HFF-Myc (cell line): ENCODE measurements at regions not wholly inside any gene's neighbourhood (a gene's known extent, or its start where the extent isn't known, plus 50 kb on each side); places are given as distances from the start of the nearest gene placed in this dataset.

Experiments
- DNase-seq: peaks from one replicate; pipeline ENCODE4 v3.0.0-alpha.2; 2011; ENCODE audit warnings: low read depth; ENCODE audit errors: extremely low read depth
- H3K4me3 ChIP-seq: replicated peaks from 2 replicates; pipeline ENCODE4 v1.5.1; 2011; ENCODE audit warnings: low read depth, mild to moderate bottlenecking, control low read depth, low read length
- TF ChIP-seq, protein P1 (sequence below): IDR thresholded peaks from 2 replicates; pipeline ENCODE4 v1.5.1; 2012; ENCODE audit warnings: mild to moderate bottlenecking, low read depth, low read length, control low read depth; ENCODE audit errors: missing control alignments

GRCh38 chr18:26778054-26778393 is 87.5 kb downstream of the AQP4 start:
- TF ChIP-seq, protein P1, sequence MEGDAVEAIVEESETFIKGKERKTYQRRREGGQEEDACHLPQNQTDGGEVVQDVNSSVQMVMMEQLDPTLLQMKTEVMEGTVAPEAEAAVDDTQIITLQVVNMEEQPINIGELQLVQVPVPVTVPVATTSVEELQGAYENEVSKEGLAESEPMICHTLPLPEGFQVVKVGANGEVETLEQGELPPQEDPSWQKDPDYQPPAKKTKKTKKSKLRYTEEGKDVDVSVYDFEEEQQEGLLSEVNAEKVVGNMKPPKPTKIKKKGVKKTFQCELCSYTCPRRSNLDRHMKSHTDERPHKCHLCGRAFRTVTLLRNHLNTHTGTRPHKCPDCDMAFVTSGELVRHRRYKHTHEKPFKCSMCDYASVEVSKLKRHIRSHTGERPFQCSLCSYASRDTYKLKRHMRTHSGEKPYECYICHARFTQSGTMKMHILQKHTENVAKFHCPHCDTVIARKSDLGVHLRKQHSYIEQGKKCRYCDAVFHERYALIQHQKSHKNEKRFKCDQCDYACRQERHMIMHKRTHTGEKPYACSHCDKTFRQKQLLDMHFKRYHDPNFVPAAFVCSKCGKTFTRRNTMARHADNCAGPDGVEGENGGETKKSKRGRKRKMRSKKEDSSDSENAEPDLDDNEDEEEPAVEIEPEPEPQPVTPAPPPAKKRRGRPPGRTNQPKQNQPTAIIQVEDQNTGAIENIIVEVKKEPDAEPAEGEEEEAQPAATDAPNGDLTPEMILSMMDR = no peak
- DNase-seq = no peak
- no peak overlapping the region for H3K4me3 ChIP-seq

- TF ChIP-seq, protein P1 = no peak
- no peak overlapping the region for H3K4me3 ChIP-seq
- no peak for DNase-seq
Observed at GRCh38 chr18:26777351-26778053, 88.0 kb downstream of the AQP4 start.

DNA sequence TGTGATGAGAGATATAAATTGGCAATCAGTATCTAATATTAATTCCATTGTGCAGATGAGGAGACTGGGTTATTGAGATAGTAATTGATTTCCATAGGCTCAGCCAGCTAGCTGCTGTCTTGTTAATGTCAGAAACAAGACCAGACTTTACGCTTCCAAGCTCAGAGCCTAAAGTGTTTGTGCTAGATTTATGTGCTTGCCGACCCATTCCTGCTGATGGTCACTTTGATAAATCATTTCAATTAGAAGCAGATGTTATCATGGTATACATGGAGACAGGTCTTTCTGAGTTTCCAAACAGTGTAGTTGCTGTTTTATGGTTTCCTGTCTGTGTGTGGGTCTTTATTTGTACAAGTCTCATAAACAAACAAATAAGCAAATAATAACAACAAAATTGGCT is 92.8 kb downstream of the AQP4 start:
- no peak overlapping the region for H3K4me3 ChIP-seq
- TF ChIP-seq, protein P1 = no peak
- no peak for DNase-seq

- H3K4me3 ChIP-seq = no peak overlapping the region
- DNase-seq = no peak
- TF ChIP-seq, protein P1 = peak; percentile 18
Observed at GRCh38 chr18:26771524-26771923, 94.0 kb downstream of the AQP4 start.

DNA sequence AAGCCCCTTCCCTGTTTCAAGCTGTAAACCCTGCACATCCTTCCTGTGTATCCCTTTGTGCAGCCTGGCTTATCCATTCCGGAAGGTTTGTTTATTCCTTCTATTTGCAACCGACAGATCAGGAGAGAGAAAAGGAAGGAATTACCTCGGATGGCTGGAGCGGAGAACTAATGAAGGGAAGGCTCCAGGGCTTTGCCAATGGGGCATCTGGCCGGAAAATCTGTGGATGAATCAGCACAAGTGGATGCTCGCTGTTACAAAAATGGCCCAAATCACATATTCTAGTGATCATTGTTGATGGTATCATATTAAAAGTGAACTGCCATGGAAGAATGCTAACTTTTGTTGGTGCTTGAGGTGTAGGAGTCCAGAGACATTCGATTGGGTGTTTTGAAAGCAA is 97.1 kb downstream of the AQP4 start:
- H3K4me3 ChIP-seq = no peak overlapping the region
- TF ChIP-seq, protein P1 = no peak
- no peak for DNase-seq

DNA sequence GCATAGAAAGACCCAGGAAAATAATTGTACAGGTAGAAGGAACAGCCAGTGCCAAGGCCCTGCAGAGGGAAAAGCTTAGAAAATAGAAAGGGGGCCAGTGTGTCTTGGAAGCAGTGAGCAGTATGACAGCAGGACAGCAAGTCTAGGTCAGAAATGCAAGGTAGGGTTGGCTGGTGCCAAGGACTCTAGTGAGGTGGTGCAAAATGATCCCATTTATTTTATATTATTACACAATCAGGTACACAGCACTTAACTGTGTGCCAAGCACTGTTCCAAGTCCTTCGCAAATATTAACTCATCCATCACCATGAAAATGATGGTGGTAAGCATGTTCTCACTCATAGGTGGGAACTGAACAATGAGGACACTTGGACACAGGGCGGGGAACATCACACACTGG is 100.0 kb downstream of the AQP4 start:
- no peak for DNase-seq
- TF ChIP-seq, protein P1 = no peak
- H3K4me3 ChIP-seq = no peak overlapping the region

DNA sequence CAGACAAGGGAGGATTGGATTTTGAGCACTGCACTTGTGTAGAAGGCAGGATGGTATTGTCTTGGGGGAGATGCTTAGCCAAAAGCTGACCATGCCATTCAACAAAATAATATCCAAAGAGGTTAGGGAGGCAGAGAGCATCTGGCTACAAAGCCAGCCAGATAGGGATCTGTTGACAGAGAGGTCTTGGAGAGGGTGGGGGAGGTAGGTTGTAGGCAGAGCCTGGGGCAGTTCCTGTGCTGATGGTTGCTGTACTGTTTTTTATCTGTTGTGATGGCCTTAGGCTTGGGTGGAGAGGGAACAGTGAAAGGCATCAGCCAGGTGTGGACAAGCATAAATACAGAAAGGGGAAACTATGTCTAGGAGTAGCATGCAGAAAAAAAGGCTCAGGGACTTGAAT is 100.9 kb downstream of the AQP4 start:
- H3K4me3 ChIP-seq = no peak overlapping the region
- TF ChIP-seq, protein P1 = no peak
- DNase-seq = no peak
